Neutrophil (primary cell): ENCODE measurements at regions not wholly inside any gene's neighbourhood (a gene's known extent, or its start where the extent isn't known, plus 50 kb on each side); places are given as distances from the start of the nearest gene placed in this dataset.

Experiments
- H3K27ac ChIP-seq: fragments of 200-600 bp; sonication (generic); 2 replicates; pipeline ENCODE4 v1.5.1; 2016; ENCODE audit warnings: mild to moderate bottlenecking, moderate library complexity
- H3K27me3 ChIP-seq: fragments of 200-600 bp; sonication (generic); 2 replicates; pipeline ENCODE4 v1.6.0; 2016; ENCODE audit warnings: mild to moderate bottlenecking
- H3K36me3 ChIP-seq: fragments of 200-600 bp; sonication (generic); 2 replicates; pipeline ENCODE4 v1.5.1; 2017
- H3K4me1 ChIP-seq, 2 experiments: fragments of 200-600 bp in 1 of 2; sonication (generic) in 1 of 2; 1 replicate in 1 of 2; 2 replicates in 1 of 2; pipeline versions ENCODE4 v1.5.1 to v1.6.1; 2013 to 2016; ENCODE audit warnings: low read depth in 1 of 2, low read length in 1 of 2, mild to moderate bottlenecking in 1 of 2, moderate library complexity in 1 of 2; ENCODE audit not compliant: control insufficient read depth in 1 of 2, insufficient read depth in 1 of 2
- H3K4me3 ChIP-seq, 2 experiments: fragments of 200-600 bp in 1 of 2; sonication (generic) in 1 of 2; 1 replicate in 1 of 2; 2 replicates in 1 of 2; pipeline ENCODE4 v1.5.1; 2013 to 2016; ENCODE audit warnings: low read depth in 1 of 2, low read length in 1 of 2, mild to moderate bottlenecking in 1 of 2, moderate library complexity in 1 of 2
- H3K9me3 ChIP-seq: fragments of 200-600 bp; sonication (generic); 2 replicates; pipeline ENCODE4 v1.5.1; 2016
- TF ChIP-seq, protein P1 (sequence below): fragments of 200-600 bp; sonication (generic); IDR thresholded peaks from 2 replicates; pipeline ENCODE4 v1.5.1; 2016; ENCODE audit warnings: antibody characterized with exemption

GRCh38 chr2:126838716-126838985 is 60.0 kb upstream of the TEX51 start:
- Histone ChIP-seq H3K9me3 (no peaks in the 10 kb centered on the region), H3K4me3 (no peak overlapping the region), H3K27me3 (peaks cover 7% of the 10 kb centered on the region), H3K4me1 (no peaks in the 10 kb centered on the region), H3K27ac (no peak overlapping the region), H3K36me3 (no peaks in the 10 kb centered on the region)
- TF ChIP-seq, protein P1, sequence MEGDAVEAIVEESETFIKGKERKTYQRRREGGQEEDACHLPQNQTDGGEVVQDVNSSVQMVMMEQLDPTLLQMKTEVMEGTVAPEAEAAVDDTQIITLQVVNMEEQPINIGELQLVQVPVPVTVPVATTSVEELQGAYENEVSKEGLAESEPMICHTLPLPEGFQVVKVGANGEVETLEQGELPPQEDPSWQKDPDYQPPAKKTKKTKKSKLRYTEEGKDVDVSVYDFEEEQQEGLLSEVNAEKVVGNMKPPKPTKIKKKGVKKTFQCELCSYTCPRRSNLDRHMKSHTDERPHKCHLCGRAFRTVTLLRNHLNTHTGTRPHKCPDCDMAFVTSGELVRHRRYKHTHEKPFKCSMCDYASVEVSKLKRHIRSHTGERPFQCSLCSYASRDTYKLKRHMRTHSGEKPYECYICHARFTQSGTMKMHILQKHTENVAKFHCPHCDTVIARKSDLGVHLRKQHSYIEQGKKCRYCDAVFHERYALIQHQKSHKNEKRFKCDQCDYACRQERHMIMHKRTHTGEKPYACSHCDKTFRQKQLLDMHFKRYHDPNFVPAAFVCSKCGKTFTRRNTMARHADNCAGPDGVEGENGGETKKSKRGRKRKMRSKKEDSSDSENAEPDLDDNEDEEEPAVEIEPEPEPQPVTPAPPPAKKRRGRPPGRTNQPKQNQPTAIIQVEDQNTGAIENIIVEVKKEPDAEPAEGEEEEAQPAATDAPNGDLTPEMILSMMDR: no peak

DNA sequence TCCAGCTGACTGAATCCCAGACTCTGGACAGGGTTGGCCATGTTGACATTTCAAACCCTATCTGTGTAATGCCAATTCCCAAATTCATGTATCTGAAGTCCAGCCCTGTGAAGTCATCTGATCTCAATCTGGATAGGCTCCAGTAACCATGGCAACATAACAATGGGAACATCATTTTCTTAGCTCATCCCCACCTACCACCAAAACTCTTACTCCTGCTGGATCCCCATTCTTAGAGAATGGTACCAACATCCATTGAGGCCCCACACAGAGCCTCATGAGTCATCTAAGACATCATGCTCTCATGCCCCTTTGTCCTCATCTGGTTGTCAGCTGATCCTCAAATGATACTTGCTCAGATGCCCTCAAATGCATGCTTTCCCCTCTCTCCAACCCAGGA is 58.9 kb upstream of the TEX51 start:
- Histone ChIP-seq H3K36me3 (no peaks in the 10 kb centered on the region), H3K27me3 (peaks cover 7% of the 10 kb centered on the region), H3K4me1 (no peaks in the 10 kb centered on the region), H3K9me3 (no peaks in the 10 kb centered on the region), H3K27ac (no peak overlapping the region), H3K4me3 (no peak overlapping the region)
- TF ChIP-seq, protein P1: no peak

DNA sequence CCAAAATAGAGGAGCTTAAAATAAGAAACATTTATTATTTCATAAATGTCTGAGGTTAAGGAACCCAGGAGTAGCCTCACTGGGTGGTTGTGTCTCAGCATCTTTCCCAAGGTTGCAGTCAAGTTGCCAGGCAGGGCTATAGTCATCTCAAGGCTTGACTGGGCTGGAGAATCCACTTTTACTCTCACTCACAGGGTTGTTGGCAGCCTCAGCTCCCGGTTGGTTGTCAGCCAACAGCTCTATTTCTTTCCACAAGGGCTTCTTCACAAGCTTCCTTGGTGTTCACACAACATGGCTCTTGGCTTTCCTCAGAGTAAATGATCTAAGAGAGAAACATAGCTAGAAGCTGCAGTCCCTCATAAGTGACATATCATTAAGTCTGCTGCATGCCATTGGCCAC is 55.6 kb upstream of the TEX51 start:
- Histone ChIP-seq H3K36me3 (no peaks in the 10 kb centered on the region), H3K9me3 (no peaks in the 10 kb centered on the region), H3K4me3 (no peak overlapping the region), H3K27me3 (peaks cover 7% of the 10 kb centered on the region), H3K27ac (no peak overlapping the region), H3K4me1 (peaks cover 0 to 3% of the 10 kb centered on the region in 2 experiments)
- TF ChIP-seq, protein P1: no peak

DNA sequence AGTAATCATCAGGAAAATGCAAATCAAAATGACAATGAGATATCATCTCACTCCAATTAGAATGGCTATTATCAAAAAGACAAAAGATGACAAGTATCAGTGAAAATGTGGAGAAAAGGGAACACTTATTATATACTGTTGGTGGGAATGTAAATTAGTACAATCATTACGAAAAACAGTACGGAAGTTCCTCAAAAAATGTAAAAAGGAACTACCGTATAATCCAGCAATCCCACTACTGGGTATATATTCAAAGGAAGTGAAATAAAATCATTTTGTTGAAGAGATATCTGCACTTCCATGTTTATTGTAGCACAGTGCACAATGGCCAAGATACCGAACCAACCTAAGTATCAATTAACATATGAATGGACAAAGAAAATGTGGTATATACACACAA is 52.4 kb upstream of the TEX51 start:
- H3K4me1 ChIP-seq: peaks cover 0 to 3% of the 10 kb centered on the region in 2 experiments
- H3K4me3 ChIP-seq: no peak overlapping the region
- no peaks in the 10 kb centered on the region for H3K36me3 ChIP-seq
- no peaks in the 10 kb centered on the region for H3K9me3 ChIP-seq
- TF ChIP-seq, protein P1: no peak
- no peak overlapping the region for H3K27ac ChIP-seq
- H3K27me3 ChIP-seq: peaks cover 13% of the 10 kb centered on the region
